ENCODE measurements at regions not wholly inside any gene's neighbourhood (a gene's known extent, or its start where the extent isn't known, plus 50 kb on each side); places are given as distances from the start of the nearest gene placed in this dataset.

DNA sequence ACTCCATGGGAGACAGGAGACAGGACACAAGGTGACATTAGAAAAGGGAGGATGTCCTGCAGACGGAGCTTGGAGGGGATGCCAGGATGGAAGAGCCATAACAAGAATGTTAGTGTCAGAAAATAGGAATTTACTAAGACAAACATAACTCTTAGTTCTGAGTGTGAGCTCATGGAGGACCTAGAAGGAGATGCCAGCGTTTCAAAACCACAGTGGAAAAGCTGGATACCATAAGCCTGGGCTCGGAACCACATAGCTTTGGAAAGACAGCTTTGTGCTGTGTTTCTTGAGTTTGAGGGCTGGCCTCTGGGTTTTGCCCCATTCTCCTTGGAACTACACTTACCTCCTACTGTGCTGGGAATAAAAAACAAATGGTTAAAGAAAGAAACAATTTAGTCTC, 128.4 kb downstream of the S1PR1 start:
- intact Hi-C loops (cut with DNase I), result no loop called here
- DNase-seq (ENCODE audit: extremely low spot score), result peak; percentile 37
- 75% methylated on average over 3 of the region's 3 CpGs for WGBS
- Histone ChIP-seq H3K9me3 (no peaks in the 10 kb centered on the region), H3K27ac (replicated peaks in 1 of 4) (peak overlapping the region in 1 of 4 donors; percentile 5), H3K4me1 (peaks cover 0 to 37% (median 26%) of the 10 kb centered on the region in 4 donors), H3K36me3 (no peaks in the 10 kb centered on the region), H3K4me3 (no peak overlapping the region), H3K27me3 (no peaks in the 10 kb centered on the region)
- TF ChIP-seq, protein P1, sequence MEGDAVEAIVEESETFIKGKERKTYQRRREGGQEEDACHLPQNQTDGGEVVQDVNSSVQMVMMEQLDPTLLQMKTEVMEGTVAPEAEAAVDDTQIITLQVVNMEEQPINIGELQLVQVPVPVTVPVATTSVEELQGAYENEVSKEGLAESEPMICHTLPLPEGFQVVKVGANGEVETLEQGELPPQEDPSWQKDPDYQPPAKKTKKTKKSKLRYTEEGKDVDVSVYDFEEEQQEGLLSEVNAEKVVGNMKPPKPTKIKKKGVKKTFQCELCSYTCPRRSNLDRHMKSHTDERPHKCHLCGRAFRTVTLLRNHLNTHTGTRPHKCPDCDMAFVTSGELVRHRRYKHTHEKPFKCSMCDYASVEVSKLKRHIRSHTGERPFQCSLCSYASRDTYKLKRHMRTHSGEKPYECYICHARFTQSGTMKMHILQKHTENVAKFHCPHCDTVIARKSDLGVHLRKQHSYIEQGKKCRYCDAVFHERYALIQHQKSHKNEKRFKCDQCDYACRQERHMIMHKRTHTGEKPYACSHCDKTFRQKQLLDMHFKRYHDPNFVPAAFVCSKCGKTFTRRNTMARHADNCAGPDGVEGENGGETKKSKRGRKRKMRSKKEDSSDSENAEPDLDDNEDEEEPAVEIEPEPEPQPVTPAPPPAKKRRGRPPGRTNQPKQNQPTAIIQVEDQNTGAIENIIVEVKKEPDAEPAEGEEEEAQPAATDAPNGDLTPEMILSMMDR (IDR thresholded peaks at IDR 0.05), result no peak
- no peak for TF ChIP-seq POLR2AphosphoS5 (IDR thresholded peaks at IDR 0.05)

DNA sequence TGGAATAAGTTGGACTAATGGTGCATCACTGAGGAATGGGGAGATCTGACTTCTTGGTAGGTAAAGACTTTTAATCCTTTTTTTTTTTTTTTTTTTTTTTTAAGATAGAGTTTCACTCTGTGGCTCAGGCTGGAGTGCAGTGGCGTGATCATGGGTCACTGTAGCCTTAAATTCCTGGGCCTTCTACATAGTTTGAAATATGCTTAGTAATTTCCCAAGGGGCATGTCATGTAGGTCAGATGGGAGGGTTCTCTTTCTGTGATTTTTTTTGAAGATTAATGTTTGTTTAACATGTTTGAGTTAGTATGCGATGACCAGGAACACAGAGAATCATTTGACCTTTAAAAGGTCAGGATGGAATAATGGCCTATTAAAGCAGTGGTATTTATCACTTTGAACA, 129.1 kb downstream of the S1PR1 start:
- DNase-seq (ENCODE audit: extremely low spot score), result peak; percentile 5
- WGBS, result 86% methylated on average over 2 of the region's 2 CpGs
- no peaks in the 10 kb centered on the region for H3K27me3 ChIP-seq
- no peaks in the 10 kb centered on the region for H3K36me3 ChIP-seq
- no peaks in the 10 kb centered on the region for H3K9me3 ChIP-seq
- intact Hi-C loops (cut with DNase I), result no loop called here
- TF ChIP-seq POLR2A (IDR thresholded peaks at IDR 0.05; ENCODE audit: low read depth) (no peak), POLR2AphosphoS5 (IDR thresholded peaks at IDR 0.05) (no peak), EP300 (IDR thresholded peaks at IDR 0.05) (no peak)
- TF ChIP-seq, protein P1 (IDR thresholded peaks at IDR 0.05), result no peak
- H3K4me1 ChIP-seq, result peaks cover 0 to 37% (median 26%) of the 10 kb centered on the region in 4 donors
- H3K27ac ChIP-seq (replicated peaks in 1 of 4), result no peak overlapping the region
- no peak overlapping the region for H3K4me3 ChIP-seq

DNA sequence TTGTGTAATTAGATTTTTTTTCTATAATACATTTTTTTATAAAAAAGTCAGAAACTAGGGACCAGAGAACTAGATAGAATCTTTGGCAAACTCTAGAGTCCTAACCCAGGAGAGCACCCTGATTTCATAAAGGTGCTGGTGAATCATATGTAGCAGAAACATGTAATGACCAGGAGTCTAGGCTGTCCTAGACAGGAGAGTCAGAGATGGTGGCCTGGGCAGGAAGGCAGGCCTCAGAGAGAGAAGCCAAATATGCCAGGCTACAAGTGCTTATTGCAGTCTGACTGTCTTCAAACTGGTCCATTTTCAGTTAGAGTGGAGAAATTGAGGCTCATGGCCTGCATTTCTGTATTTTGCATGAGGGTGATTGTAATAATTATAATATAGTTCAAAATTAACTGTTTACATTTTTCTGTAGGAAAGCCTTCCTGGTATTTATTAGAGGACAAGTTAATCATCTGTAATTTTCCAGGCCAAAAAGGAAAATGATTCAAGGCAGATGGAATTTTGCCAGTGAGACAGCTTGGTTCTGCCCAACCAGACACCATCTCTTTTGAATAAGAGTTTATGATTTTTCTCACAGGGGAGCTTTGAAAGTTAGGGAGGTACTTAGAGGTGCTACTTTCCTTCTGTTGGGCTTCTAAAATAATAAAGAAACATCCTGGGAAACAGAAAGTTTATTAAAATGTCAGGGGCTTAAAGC, 129.8 kb downstream of the S1PR1 start:
- no peak overlapping the region for H3K4me3 ChIP-seq
- peaks cover 0 to 37% (median 28%) of the 10 kb centered on the region in 4 donors for H3K4me1 ChIP-seq
- H3K9me3 ChIP-seq, result no peaks in the 10 kb centered on the region
- H3K27me3 ChIP-seq, result no peaks in the 10 kb centered on the region
- H3K36me3 ChIP-seq, result no peaks in the 10 kb centered on the region
- DNase-seq (ENCODE audit: extremely low spot score), result peak; percentile 17
- intact Hi-C loops (cut with DNase I), result no loop called here
- H3K27ac ChIP-seq (replicated peaks in 1 of 4), result peak overlapping the region in 2 of 4 donors; percentile 31 to 33
- TF ChIP-seq, protein P1 (IDR thresholded peaks at IDR 0.05), result no peak
- TF ChIP-seq POLR2AphosphoS5 (IDR thresholded peaks at IDR 0.05) (no peak), POLR2A (IDR thresholded peaks at IDR 0.05; ENCODE audit: low read depth) (no peak), EP300 (IDR thresholded peaks at IDR 0.05) (no peak)

DNA sequence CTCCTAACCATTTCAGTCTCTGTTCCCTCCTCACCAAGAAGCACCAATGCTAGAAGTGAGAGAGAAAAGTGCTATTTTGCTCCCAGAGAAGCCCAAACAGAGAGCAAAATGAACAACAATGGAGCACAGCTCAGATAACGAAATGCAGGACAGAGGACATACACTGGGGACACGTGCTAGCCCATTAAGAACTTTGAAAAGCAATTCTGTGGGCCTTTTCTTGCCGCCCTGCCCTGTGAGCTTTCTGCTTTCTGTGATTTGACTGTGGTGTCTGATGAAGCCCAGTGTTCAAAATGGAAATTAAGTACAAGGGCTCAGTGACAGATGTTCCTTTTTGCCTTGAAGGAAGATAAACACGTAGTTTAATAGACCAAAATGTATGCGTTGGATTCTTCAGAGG, 130.8 kb downstream of the S1PR1 start:
- Histone ChIP-seq H3K27me3 (no peaks in the 10 kb centered on the region), H3K9me3 (no peaks in the 10 kb centered on the region), H3K36me3 (no peaks in the 10 kb centered on the region), H3K4me1 (peaks cover 0 to 37% (median 28%) of the 10 kb centered on the region in 4 donors), H3K27ac (replicated peaks in 1 of 4) (no peak overlapping the region), H3K4me3 (no peak overlapping the region)
- TF ChIP-seq EP300 (IDR thresholded peaks at IDR 0.05), result no peak
- TF ChIP-seq, protein P1 (IDR thresholded peaks at IDR 0.05), result no peak
- no peak for TF ChIP-seq POLR2A (IDR thresholded peaks at IDR 0.05; ENCODE audit: low read depth)
- TF ChIP-seq POLR2AphosphoS5 (IDR thresholded peaks at IDR 0.05), result no peak
- intact Hi-C loops (cut with DNase I), result no loop called here
- peak; percentile 82 for DNase-seq (ENCODE audit: extremely low spot score)
- WGBS, result 84% methylated on average over 5 of the region's 5 CpGs

DNA sequence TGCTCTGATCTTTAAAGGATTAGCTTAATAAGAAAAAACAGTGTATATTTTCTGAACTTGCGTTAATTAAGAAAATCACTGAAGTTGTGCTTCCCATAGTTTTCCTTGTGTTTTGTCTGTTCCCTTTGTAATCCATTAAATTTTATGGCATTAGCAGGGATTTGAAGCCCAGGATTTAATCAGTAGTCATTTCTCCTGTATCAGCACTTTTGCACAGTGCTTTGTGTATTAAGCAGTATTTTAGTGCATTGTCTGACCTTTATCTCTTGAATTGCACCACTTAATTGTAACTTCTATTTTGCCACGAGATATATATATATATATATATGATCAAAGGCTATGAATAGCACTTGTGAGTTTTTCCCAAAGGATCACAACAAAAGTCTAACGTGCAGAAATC, 133.7 kb downstream of the S1PR1 start:
- Histone ChIP-seq H3K4me3 (no peak overlapping the region), H3K9me3 (no peaks in the 10 kb centered on the region), H3K27me3 (no peaks in the 10 kb centered on the region), H3K27ac (replicated peaks in 1 of 4) (no peak overlapping the region), H3K4me1 (peaks cover 0 to 24% (median 20%) of the 10 kb centered on the region in 4 donors), H3K36me3 (no peaks in the 10 kb centered on the region)
- WGBS, result 90% methylated on average over 3 of the region's 3 CpGs
- TF ChIP-seq POLR2A (IDR thresholded peaks at IDR 0.05; ENCODE audit: low read depth), result no peak
- TF ChIP-seq EP300 (IDR thresholded peaks at IDR 0.05), result no peak
- TF ChIP-seq POLR2AphosphoS5 (IDR thresholded peaks at IDR 0.05), result no peak
- TF ChIP-seq, protein P1 (IDR thresholded peaks at IDR 0.05), result no peak
- DNase-seq (ENCODE audit: extremely low spot score), result no peak
- intact Hi-C loops (cut with DNase I), result no loop called here
